Fibroblast of lung (primary cell): ENCODE measurements at regions not wholly inside any gene's neighbourhood (a gene's known extent, or its start where the extent isn't known, plus 50 kb on each side); places are given as distances from the start of the nearest gene placed in this dataset.

Experiments used
- CTCF ChIP-seq, 2 donors: IDR thresholded peaks in 1 of 2; conservative IDR thresholded peaks in 1 of 2; 1 replicate in 1 of 2; 2 replicates in 1 of 2; pipeline ENCODE4 v1.5.1; 2011 to 2012; ENCODE audit warnings: low read length in 2 of 2, control low read depth in 1 of 2, inconsistent platforms in 1 of 2, low read depth in 1 of 2, mild to moderate bottlenecking in 1 of 2
- EZH2 ChIP-seq: IDR thresholded peaks from 2 replicates; pipeline ENCODE4 v1.5.1; 2012; ENCODE audit warnings: low read length, control low read depth, mild to moderate bottlenecking; ENCODE audit errors: missing control alignments

DNA sequence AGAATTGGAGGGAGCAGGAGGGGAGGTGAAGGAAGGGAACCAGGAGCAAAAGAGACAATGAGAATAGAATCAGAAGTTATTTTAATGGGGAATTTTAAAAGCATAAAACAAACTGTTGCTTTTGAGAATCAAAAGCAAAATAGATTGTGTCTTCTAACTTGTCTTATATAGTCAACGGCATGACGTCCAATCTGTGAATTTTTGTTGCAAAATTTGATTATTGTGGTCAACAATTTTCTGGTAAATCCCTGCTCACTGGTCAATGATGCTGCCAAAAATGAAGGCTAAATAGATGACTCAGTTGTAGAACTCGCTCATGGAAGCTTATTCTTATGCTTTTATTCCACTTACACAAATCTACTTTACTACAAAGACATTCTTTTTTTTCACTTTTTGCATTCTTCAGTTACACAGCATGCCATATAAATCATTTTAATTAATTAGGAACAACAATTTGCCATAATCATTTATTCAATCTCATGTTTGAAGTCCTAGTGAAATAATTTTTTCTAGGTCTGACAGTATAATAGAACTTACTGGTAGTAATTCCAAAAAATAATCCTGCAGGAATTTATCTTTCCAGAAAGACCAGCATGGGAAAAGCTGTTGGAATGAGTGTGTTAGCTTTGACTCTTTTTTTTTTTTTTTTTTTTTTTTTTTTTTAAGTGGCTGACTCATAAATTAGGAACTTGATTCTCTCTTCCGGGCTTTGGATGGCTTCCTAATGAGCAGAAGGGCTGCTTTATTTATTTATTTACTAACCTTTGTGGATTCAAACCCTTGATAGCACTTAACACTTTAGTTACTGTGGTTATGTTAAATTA, 256.9 kb downstream of the SPRY2 start:
- TF ChIP-seq CTCF (conservative IDR thresholded peaks at IDR 0.05 in 1 of 2, IDR thresholded peaks at IDR 0.05 in 1 of 2; ENCODE audit: low read depth in 1 of 2, low read length in 2 of 2) (no peak), EZH2 (no peak)
